H54 (cell line): ENCODE measurements at regions not wholly inside any gene's neighbourhood (a gene's known extent, or its start where the extent isn't known, plus 50 kb on each side); places are given as distances from the start of the nearest gene placed in this dataset.
"Not testable (repeated sequence)": the region's sequence is repeated elsewhere in the genome, so short reads cannot be mapped to it uniquely, and the experiment has no call there.

ENCODE experiments used
- DNase-seq: peaks from one replicate; pipeline ENCODE4 v3.0.0; 2011; ENCODE audit warnings: low spot score, mixed read lengths; ENCODE audit not compliant: insufficient read length
- FAIRE-seq: peaks from 3 replicates; lab custom pipeline; 2011; peaks lifted over from hg19 to GRCh38; lab: Jason Lieb, UNC
- POLR2A ChIP-seq: IDR thresholded peaks from 2 replicates; pipeline ENCODE4 v1.6.1; 2011; ENCODE audit warnings: low read depth, mild to moderate bottlenecking, low read length

DNA sequence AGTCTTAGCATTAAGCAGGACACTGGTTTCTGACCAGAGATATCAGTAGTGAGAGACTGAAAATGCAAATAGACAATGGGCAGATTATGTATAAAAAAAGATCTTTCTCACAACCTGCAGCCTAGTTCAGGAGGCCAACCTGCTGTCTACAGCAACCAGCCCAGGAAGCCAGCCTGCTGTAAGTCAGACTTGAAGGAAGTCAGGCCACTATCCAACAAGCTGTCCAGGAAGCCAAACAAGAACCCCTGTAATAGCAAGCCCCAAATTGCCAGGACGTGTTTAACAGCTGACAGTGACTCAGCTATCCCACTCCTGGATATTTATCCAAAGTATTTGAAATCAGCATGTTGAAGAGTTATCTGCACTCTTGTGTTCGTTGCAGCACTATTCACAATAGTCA, 121.8 kb upstream of the SPIN1 start:
- FAIRE-seq: no peak
- DNase-seq: no peak
- TF ChIP-seq POLR2A: no peak

DNA sequence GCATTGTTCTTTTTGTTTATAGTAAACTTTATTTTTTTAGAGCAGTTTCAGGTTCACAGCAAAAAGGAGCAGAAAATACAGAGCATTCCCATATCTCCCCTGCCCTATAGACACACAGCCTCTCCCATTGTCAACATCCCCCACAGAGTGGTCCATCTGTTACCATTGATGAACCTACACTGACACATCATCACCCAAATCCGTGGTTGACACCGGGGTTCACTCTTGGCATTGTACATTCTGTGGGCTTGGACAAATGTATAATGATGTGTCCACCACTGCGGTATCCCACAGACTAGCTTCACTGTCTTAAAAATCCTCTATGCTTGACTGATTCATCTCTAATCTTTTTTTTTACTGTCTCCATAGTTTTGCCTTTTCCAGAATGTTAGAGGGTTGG, 120.7 kb upstream of the SPATA31C2 start:
- TF ChIP-seq POLR2A: no peak
- DNase-seq: no peak
- FAIRE-seq: no peak

DNA sequence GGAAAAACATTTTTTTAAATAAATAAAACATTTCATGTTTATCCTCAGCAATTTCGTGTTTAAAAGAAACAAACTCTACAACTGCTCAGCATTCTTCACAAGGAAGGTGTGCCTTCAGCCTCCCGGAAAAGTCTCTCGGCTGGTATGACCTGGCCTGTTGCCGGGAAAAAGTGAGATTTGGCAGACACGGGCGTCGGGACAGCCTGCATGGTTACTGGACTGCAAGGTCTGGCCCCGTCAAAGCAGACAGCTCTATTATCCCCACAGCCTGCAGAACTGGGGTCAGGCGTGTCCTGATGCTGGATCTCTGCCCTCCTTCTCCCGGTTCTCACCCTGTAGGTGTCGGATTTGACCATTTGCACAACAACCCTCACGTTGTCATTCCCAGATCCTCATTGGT, 120.3 kb upstream of the SPATA31C2 start:
- TF ChIP-seq POLR2A: no peak
- no peak for FAIRE-seq
- no peak for DNase-seq

DNA sequence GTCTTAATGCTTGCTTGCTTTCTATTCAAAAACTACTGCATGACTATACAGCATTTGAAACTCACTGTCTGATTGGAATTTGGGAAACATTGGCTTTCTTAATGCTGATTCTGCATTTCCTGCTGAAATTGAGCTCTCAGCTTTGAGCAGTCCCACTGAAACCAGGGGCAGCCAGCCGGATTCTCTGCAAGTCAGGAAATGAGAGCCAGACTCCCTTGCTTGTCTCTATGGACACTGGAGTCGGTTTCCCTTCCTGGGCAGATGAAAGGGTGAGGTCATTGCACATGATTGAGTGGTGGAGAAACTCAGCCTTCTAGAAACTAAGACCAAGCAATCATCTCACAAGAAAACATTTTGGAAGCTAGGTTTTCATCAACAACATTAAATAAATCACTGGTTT, 119.7 kb upstream of the SPATA31C2 start:
- no peak for TF ChIP-seq POLR2A
- FAIRE-seq (no peak), DNase-seq (no peak)

DNA sequence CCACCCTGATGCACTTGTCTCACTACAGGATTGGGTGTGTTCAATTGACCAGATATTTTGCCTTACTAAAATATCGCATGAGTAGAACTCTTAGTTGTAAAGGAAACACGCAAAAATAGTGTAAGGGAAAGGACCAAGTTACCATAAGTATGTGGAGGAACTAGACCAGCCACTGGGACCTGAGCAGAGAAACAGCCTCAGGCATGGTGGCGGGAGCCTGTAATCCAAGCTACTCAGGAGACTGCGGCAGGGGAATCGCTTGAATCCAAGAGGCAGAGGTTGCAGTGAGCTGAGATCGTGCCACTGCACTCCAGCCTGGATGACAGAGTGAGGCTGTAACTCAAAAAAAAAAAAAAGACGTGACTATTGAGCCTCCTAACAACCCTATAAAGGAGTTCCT, 117.9 kb upstream of the SPATA31C2 start:
- TF ChIP-seq POLR2A: no peak
- no peak for FAIRE-seq
- no peak for DNase-seq

DNA sequence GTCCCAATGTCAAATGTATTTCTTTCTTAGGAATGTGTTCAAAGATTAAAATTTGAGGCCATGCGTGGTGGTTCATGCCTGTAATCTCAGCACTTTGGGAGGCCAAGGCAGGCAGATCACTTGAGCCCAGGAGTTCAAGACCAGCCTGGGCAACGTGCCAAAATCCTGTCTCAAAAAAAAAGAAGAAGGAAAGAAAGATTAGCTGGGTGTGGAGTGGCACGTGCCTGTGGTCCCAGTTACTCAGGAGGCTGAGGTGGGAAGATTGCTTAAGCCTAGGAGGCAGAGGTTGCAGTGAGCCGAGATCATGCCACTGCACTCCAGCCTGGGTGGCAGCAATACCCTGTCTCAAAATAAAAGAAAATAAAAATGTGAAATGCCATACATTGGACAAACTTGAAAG, 117.5 kb upstream of the SPATA31C2 start:
- FAIRE-seq, DNase-seq: not testable (repeated sequence)

DNA sequence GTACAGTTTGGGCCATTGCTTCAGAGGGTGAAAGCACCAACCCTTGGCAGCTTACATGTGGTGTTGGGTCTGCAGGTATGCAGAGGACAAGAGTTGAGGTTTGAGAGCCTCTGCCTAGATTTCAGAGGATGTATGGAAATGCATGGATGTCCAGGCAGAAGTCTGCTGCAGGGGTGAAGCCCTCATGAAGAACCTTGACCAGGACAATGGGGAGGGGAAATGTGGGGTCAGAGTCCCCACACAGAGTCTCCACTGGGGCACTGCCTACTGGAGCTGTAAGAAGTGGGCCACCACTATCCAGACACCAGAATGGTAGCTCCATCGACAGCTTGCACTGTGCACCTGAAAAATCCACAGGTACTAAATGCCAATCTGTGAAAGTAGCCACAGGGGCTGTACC, 113.6 kb upstream of the SPATA31C2 start:
- FAIRE-seq (no peak), DNase-seq (no peak)
- TF ChIP-seq POLR2A: no peak

DNA sequence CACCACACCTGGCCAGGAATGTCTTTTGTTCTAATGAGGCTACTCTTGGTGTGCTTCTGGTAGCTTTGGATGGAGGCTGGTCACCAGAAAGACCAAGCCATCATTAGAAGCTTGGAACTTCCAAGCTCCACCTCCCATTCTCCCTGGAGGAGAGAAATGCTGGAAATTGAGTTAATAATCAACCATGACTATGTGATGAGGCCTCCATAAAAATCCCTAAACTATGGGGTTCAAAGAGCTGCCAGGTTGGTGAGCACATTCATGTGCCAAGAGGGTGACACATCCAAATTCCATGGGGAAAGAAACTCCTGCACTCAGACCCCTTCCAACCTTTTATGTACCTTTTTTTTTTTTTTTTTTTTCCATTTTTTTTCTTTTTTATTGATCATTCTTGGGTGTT, 105.5 kb upstream of the SPATA31C2 start:
- no peak for TF ChIP-seq POLR2A
- no peak for FAIRE-seq
- no peak for DNase-seq

DNA sequence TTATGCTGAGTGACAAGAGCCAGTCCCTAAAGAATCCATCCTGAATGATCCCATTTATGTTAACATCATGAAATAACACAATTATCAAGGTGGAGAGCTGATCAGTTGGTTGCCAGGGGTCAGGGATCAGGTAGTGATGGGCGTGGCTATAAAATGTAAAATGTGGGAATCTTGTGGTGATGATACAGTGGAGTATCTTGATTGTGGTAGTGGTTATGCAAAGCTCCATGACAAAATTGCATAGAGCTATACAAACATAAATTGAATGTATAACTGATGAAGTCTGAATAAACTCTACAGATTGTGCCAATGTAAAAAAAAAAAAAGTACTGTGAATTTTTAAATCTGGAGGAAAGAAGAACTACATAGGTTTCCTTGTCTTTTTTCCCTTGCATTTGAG, 104.6 kb upstream of the SPATA31C2 start:
- DNase-seq (no peak), FAIRE-seq (no peak)
- TF ChIP-seq POLR2A: no peak

DNA sequence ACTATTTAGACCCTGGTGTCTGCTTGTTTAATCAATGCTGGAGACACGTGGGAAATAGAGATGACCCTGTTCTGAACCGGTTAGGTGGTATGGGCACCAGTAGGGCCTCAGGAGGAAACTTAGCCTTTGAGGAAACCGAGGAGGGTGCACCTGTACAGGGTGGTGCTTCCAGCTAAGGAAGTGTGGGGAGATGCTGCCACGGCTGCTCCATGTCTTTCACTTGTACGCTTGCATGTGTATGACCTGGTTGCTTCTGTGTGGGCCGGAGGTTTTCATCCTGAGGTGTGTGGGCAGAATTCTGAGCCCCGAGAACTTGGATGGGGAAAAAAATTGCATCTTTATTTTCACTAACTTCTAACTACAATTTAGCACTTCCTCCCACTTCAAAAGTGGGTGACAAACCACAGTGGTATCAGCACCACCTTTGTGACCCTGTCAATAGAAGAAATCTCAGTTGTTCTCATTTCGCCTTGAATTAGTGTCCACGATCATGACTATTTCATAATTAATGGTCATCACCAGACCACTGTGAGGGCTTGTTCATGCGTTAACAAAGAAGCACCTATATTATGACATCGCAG, 99.8 kb upstream of the SPATA31C2 start:
- FAIRE-seq: no peak
- no peak for DNase-seq
- TF ChIP-seq POLR2A: no peak

DNA sequence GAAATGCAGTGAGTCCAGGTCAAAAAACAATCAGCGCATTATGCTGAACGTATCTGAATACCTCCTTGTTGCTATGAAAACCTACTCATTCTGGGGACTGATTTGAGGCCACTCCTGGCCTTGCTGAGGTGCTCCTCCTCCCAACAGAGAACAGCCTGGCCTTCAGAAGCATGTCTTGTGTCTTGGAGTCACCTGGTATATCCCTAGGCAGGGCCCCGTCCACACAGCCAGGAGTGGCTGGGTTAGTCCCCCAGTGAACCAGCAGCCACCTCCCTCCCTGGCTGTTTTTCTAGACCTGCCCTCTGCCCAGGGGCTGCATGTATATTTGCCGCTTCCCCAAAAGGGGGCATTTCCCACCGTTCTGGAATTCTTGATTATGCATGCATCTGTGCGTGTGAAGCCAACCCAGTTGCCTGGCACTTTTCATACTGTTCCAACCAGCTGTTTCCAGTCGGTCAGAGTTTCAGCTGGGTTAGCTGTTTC, 99.2 kb upstream of the SPATA31C2 start:
- FAIRE-seq (no peak), DNase-seq (no peak)
- no peak for TF ChIP-seq POLR2A

DNA sequence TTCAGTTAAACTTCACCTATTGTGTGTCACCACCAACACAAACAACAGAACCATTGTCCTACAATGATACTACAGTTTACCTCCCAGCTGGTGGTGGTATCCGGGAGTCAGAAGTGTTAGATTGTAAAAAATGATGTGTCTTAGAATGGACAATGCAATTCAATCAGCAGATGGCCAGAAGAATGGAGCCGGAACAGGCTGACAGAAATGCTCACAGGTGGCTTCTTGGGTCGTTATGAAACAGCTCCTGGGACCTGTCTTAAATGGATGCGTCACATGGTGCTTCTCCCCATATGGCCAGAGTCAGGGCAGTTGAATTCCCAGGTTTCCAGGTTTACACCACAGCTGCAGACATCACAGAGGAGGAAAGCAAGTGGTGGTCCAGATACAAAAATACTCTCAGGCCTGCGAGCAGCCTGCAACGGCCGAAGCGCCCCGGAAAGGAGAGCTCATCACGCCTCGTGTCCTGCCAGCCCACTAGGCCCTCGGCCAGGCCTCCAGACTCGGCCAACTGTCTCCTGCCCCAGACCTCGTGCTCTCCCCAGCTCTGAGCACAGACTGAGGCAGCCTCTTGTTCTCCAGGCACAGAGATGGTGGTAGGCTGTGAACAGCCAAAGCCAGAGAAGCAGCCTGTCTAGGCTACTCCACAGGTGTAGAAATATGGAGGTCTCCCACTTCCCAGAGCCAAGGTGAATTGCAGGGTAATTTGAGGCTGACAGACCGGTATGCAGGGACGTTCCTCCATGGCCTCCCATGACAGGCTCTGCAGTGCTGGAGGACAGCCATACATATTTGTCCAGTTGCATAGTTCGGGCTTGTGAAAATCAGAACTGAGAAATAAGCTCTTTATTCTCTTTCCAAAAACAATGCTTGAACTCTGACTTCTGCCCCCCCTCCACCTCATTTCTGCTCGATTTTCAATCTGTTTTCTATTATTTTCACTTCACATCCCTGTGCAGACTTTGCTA, 98.5 kb upstream of the SPATA31C2 start:
- no peak for DNase-seq

DNA sequence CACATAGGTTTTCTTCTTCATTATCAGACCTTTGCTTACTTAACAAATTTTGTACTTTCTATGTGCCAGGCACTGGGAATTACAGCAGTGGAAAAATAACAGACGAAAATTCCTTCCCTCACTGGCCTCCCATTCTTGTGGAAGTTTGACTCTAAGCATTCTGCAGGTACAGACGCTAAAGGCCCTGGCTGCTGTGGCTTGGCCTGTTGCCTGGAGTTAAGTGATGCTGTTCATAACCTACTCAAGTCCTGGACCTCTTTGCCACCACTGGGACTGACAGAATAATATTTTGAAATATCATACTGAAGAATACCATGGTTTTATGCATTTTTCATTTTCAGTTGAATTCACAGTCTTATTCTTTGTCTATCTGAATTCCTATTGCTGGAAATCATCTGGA, 97.3 kb upstream of the SPATA31C2 start:
- FAIRE-seq (no peak), DNase-seq (no peak)
- TF ChIP-seq POLR2A: no peak

More for the DNA sequence above, 98.5 kb upstream of the SPATA31C2 start:
- TF ChIP-seq POLR2A: no peak
- no peak for FAIRE-seq

DNA sequence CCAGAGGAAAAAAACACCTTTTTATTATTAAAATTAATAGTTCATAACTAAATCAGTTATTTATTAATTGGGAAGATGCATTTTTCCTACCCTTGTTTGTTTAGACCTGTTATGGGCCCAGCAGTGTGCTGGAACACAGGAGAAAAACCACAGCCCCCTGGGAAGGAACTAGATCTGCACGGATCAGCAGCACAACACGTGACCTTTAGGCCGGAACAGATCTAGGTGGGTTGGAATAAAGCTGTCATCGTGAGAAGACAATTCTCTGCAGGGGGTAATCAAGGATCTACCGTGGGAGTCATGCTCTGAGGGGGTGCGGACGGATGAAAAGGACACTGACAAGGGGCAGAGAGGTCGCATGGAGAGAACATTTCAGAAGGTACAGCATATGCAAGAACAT, 95.8 kb upstream of the SPATA31C2 start:
- no peak for FAIRE-seq
- no peak for TF ChIP-seq POLR2A
- DNase-seq: no peak
